ENCODE measurements at regions not wholly inside any gene's neighbourhood (a gene's known extent, or its start where the extent isn't known, plus 50 kb on each side); places are given as distances from the start of the nearest gene placed in this dataset.

DNA sequence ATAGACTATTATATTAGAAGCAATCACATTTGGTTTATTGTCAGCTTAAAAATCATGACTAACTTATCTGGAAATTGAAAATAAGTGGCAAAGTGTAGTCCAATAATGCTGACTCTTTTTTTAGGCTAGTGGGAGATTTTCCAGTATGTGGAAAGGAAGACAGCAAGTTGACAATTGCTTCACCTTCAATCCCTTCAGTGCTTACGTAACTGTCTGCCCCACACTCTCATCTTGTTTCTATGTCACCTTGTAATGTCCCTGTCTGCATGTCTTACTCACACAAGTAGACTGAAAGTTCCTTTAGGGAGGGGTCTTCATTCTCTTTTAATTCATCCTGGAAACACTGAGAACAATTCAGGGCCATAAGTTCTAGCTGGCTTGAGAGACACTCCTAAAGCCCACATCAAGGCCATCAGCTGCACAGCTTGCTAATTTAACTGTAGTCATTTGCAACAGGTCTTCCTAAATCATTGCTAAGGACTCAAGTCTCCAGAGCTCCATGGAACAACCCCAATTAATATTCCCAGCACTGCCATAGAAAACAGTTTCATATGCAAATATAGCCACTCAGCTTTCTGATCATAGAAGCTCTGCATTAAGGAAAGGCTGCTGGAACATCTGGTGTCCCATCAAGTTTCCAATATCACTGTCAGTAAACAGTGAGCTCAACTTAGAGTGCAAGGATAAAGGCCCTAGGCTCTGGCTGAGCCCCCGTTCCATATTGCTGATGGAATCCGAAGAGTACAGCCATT, 230.5 kb downstream of the ETAA1 start:
- no peak overlapping the region for H3K4me3 Mint-ChIP-seq
- peaks cover 5% of the 10 kb centered on the region for H3K36me3 Mint-ChIP-seq (ENCODE audit: low read depth)
- DNase-seq = no peak
- peaks cover 21% of the 10 kb centered on the region for H3K9me3 Mint-ChIP-seq
- H3K27me3 Mint-ChIP-seq (ENCODE audit: low read depth, poor library complexity) = no peaks in the 10 kb centered on the region
- no peak overlapping the region for H3K27ac Mint-ChIP-seq
- peaks cover 29% of the 10 kb centered on the region for H3K4me1 Mint-ChIP-seq
- TF ChIP-seq, protein P1, sequence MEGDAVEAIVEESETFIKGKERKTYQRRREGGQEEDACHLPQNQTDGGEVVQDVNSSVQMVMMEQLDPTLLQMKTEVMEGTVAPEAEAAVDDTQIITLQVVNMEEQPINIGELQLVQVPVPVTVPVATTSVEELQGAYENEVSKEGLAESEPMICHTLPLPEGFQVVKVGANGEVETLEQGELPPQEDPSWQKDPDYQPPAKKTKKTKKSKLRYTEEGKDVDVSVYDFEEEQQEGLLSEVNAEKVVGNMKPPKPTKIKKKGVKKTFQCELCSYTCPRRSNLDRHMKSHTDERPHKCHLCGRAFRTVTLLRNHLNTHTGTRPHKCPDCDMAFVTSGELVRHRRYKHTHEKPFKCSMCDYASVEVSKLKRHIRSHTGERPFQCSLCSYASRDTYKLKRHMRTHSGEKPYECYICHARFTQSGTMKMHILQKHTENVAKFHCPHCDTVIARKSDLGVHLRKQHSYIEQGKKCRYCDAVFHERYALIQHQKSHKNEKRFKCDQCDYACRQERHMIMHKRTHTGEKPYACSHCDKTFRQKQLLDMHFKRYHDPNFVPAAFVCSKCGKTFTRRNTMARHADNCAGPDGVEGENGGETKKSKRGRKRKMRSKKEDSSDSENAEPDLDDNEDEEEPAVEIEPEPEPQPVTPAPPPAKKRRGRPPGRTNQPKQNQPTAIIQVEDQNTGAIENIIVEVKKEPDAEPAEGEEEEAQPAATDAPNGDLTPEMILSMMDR (IDR thresholded peaks at IDR 0.05) = no peak

DNA sequence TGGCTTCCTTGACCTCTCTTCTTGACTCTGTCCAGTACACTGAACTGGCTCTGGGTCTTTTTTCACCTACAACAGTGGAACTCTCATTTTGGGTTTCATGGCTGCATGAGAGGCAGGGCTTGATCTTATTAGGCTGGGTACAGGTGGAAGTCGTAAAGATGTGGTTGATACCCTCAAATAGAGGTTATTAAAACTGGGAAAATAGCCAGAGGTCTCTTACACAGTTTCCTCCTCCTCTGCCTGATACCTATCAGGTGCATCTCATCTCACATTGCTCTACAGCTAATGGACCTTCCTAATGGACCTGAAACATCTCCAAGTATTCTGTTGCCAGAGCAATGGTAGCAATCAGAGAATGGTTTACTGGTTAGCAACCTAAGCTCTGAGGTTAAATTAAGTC, 231.8 kb downstream of the ETAA1 start:
- Mint-ChIP-seq H3K27me3 (ENCODE audit: low read depth, poor library complexity) (no peaks in the 10 kb centered on the region), H3K9me3 (peaks cover 15% of the 10 kb centered on the region), H3K4me3 (no peak overlapping the region), H3K27ac (no peak overlapping the region), H3K36me3 (ENCODE audit: low read depth) (peaks cover 5% of the 10 kb centered on the region), H3K4me1 (peaks cover 29% of the 10 kb centered on the region)
- TF ChIP-seq, protein P1 (IDR thresholded peaks at IDR 0.05) = no peak
- no peak for DNase-seq

DNA sequence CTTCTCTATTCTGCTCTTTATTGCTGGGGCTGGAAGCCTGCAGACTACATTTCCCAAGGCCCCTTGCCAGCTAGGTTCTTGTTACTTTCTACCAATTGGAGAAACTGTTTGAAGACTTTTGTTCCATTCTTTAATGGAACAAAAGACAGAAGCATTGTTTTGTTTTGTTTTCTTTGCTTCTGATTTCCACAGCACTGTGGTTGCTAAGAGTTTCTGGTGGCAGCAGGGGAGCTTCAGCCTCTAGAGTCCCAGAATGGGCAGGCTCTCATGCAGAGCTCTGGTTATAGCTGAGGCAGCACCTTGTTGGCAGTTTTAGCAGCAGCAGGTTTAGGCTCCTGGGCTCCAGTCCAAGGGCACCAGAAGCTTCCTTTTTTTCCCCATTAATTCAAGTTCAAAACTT, 234.3 kb downstream of the ETAA1 start:
- Mint-ChIP-seq H3K4me3 (no peak overlapping the region), H3K36me3 (ENCODE audit: low read depth) (no peaks in the 10 kb centered on the region), H3K27ac (no peak overlapping the region), H3K4me1 (peaks cover 18% of the 10 kb centered on the region), H3K9me3 (no peaks in the 10 kb centered on the region), H3K27me3 (ENCODE audit: low read depth, poor library complexity) (no peaks in the 10 kb centered on the region)
- TF ChIP-seq, protein P1 (IDR thresholded peaks at IDR 0.05) = no peak
- no peak for DNase-seq

DNA sequence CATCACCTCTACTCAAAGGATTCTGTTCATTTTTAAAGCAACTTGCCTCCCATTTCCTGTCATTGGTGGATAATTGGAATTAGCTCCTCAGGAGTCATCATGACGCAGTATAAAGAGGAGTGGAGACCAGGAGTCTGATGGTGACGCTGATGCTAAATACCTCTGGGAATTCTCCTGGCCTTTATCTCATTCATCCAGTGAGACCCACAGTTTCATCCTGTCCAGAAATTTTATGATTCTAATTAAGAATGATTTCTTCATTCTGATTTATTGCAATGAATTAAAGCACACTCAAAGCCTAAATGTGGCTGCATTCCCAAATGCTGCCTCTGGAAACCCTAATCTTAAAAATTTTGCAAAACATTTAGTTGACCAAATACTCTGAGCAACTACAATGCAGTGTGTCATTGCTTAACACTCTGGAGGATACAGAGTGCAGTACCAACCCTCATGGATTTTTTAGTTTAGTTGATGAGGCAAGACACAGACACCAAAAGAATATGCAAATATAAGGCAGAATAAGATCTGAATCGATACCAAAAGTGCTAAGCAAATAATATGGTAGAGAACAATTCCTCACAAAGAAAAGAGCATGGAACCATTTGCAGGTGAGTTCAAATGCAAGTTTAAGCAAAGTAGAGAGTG, 236.2 kb downstream of the ETAA1 start:
- Mint-ChIP-seq H3K36me3 (ENCODE audit: low read depth) (no peaks in the 10 kb centered on the region), H3K9me3 (no peaks in the 10 kb centered on the region), H3K4me1 (peaks cover 8% of the 10 kb centered on the region), H3K4me3 (no peak overlapping the region), H3K27ac (no peak overlapping the region), H3K27me3 (ENCODE audit: low read depth, poor library complexity) (no peaks in the 10 kb centered on the region)
- no peak for DNase-seq
- TF ChIP-seq, protein P1 (IDR thresholded peaks at IDR 0.05) = no peak

DNA sequence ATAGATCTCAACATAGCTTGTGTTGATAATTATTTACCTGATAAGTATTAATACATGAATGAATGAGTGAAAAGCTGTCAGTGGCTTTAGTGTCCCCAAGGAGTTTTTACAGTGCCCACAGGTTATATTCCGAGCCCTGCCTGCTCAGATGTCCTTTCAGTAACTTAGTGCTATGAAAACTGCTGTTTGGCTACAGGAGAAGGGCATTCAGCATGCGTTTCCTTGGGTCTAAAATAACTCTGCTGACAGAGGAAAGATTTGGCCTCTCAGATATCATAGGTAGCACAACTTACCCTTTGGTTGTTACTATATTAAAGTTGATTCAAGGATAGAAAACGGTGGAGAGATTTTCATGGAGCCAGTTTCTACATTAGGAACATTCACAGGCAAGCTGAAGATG, 241.0 kb downstream of the ETAA1 start:
- H3K4me1 Mint-ChIP-seq = peaks cover 6% of the 10 kb centered on the region
- DNase-seq = no peak
- no peaks in the 10 kb centered on the region for H3K9me3 Mint-ChIP-seq
- TF ChIP-seq, protein P1 (IDR thresholded peaks at IDR 0.05) = no peak
- H3K36me3 Mint-ChIP-seq (ENCODE audit: low read depth) = no peaks in the 10 kb centered on the region
- no peak overlapping the region for H3K4me3 Mint-ChIP-seq
- H3K27me3 Mint-ChIP-seq (ENCODE audit: low read depth, poor library complexity) = peaks cover 10% of the 10 kb centered on the region
- no peak overlapping the region for H3K27ac Mint-ChIP-seq

All from nephron progenitor cell (in vitro differentiated cells).